ENCODE measurements at regions not wholly inside any gene's neighbourhood (a gene's known extent, or its start where the extent isn't known, plus 50 kb on each side); places are given as distances from the start of the nearest gene placed in this dataset.

GRCh38 chr4:153137677-153138630 is 66.3 kb upstream of the TRIM2 start:
- peak; percentile 59 for TF ChIP-seq POLR2A (IDR thresholded peaks at IDR 0.05; ENCODE audit: low read length)
- peak; percentile 87 for TF ChIP-seq GATA1 (IDR thresholded peaks at IDR 0.05; ENCODE audit: low read depth, low read length)
